Adrenal gland (tissue), 9 donors: ENCODE measurements at regions not wholly inside any gene's neighbourhood (a gene's known extent, or its start where the extent isn't known, plus 50 kb on each side); places are given as distances from the start of the nearest gene placed in this dataset.

Experiments used
- DNase-seq, 7 donors: peaks; one replicate each; pipeline ENCODE4 v3.0.0-alpha.2; 2019 to 2020
- H3K27ac ChIP-seq, 5 donors: fragments of 200-600 bp; sonication (generic) in 4 of 5; 1 replicate in 3 of 5; 2 replicates in 2 of 5; pipeline versions ENCODE4 v1.5.1 to v1.8.0; 2016 to 2020; ENCODE audit warnings: mild to moderate bottlenecking in 1 of 5
- H3K27me3 ChIP-seq: fragments of 200-600 bp; 2 replicates; pipeline ENCODE4 v1.8.0; 2021
- H3K36me3 ChIP-seq, 2 donors: fragments of 200-600 bp; replicated peaks in 1 of 2; 1 replicate in 1 of 2; 2 replicates in 1 of 2; pipeline versions ENCODE4 v1.5.1 to v1.8.0; 2018 to 2022
- H3K4me1 ChIP-seq, 2 donors: fragments of 200-600 bp; replicated peaks in 1 of 2; 1 replicate in 1 of 2; 2 replicates in 1 of 2; pipeline versions ENCODE4 v1.5.1 to v1.8.0; 2018 to 2021
- H3K4me3 ChIP-seq, 4 donors: fragments of 200-600 bp; sonication (generic) in 3 of 4; one replicate each; pipeline ENCODE4 v1.5.1; 2016 to 2018
- H3K9me3 ChIP-seq, 3 donors: fragments of 200-600 bp; sonication (generic) in 1 of 3; replicated peaks in 1 of 3; 1 replicate in 2 of 3; 2 replicates in 1 of 3; pipeline versions ENCODE4 v1.5.1 to v1.8.0; 2016 to 2021
- CTCF ChIP-seq, 6 experiments: fragments of 450-650 bp in 4 of 6; fragments of 200-600 bp in 2 of 6; sonication (generic) in 1 of 6; IDR thresholded peaks; 1 replicate in 5 of 6; 2 replicates in 1 of 6; pipeline versions ENCODE4 v1.5.1 to v1.8.0; 2016 to 2021; ENCODE audit warnings: antibody characterized with exemption in 6 of 6, mild to moderate bottlenecking in 2 of 6, moderate library complexity in 1 of 6
- POLR2A ChIP-seq, 2 donors: fragments of 450-650 bp; IDR thresholded peaks; one replicate each; pipeline ENCODE4 v1.6.1; 2017; ENCODE audit warnings: antibody characterized with exemption in 2 of 2, mild to moderate bottlenecking in 2 of 2, moderate library complexity in 1 of 2
- WGBS, 4 donors: extraction: QIAGEN DNeasy Blood & Tissue Kit in 2 of 4; methylation state at CpG; one replicate each; pipeline versions ENCODE4 v1.1.5 to v1.1.7; 2013 to 2017; 5-methylcytosine and 5-hydroxymethylcytosine counted together
- intact Hi-C, 2 donors: fragments of 100-400 bp; cut with DNase I; formaldehyde crosslinking; loops; one replicate each; pipeline versions ENCODE4 v1.14.1 to v1.15.0; 2022 to 2023
- donor health status: healthy with polysubstance abuse.
- donor health status: Bipolar disorder and iron deficiency.
- donor health status: DM: yes; HTN: yes; CAD: no.
- donor health status: DM: no; HTN: no; CAD: no.
- donor health status: DM: no; HTN: no; CAD: no.

GRCh38 chr7:153422291-153423209 is 629.6 kb upstream of the DPP6 start:
- intact Hi-C loops = no loop called here
- Histone ChIP-seq H3K4me1 (no peaks in the 10 kb centered on the region), H3K27me3 (no peaks in the 10 kb centered on the region), H3K27ac (no peak overlapping the region), H3K4me3 (no peak overlapping the region), H3K36me3 (no peaks in the 10 kb centered on the region), H3K9me3 (no peaks in the 10 kb centered on the region)
- DNase-seq = no peak
- WGBS, 4 donors = 55 to 70% (median 66%) methylated on average over 9 of the region's 9 CpGs
- TF ChIP-seq POLR2A (IDR thresholded peaks at IDR 0.05) (no peak), CTCF (IDR thresholded peaks at IDR 0.05) (no peak)

- intact Hi-C loops = no loop called here
- H3K36me3 ChIP-seq = no peaks in the 10 kb centered on the region
- H3K27me3 ChIP-seq = no peaks in the 10 kb centered on the region
- no peak overlapping the region for H3K27ac ChIP-seq
- no peaks in the 10 kb centered on the region for H3K9me3 ChIP-seq
- WGBS, 4 donors = 57 to 81% (median 70%) methylated on average over 2 of the region's 2 CpGs
- no peak overlapping the region for H3K4me3 ChIP-seq
- no peaks in the 10 kb centered on the region for H3K4me1 ChIP-seq
- TF ChIP-seq POLR2A (IDR thresholded peaks at IDR 0.05) (no peak), CTCF (IDR thresholded peaks at IDR 0.05) (no peak)
- DNase-seq = no peak
Observed at GRCh38 chr7:153423210-153423590, 629.0 kb upstream of the DPP6 start.

GRCh38 chr7:153430931-153431330 is 621.3 kb upstream of the DPP6 start:
- H3K4me1 ChIP-seq = no peaks in the 10 kb centered on the region
- no peak overlapping the region for H3K4me3 ChIP-seq
- no peak overlapping the region for H3K27ac ChIP-seq
- WGBS, 4 donors = 68 to 76% (median 70%) methylated on average over 5 of the region's 5 CpGs
- no peak for DNase-seq
- intact Hi-C loops = no loop called here
- H3K9me3 ChIP-seq = no peaks in the 10 kb centered on the region
- no peaks in the 10 kb centered on the region for H3K36me3 ChIP-seq
- TF ChIP-seq POLR2A (IDR thresholded peaks at IDR 0.05) = no peak
- TF ChIP-seq CTCF (IDR thresholded peaks at IDR 0.05) = no peak
- H3K27me3 ChIP-seq = no peaks in the 10 kb centered on the region

- WGBS, 4 donors = 25 to 36% (median 31%) methylated on average over 8 of the region's 8 CpGs
- intact Hi-C loops = no loop called here
- DNase-seq = no peak
- Histone ChIP-seq H3K4me3 (no peak overlapping the region), H3K4me1 (no peaks in the 10 kb centered on the region), H3K36me3 (no peaks in the 10 kb centered on the region), H3K27ac (no peak overlapping the region), H3K9me3 (no peaks in the 10 kb centered on the region), H3K27me3 (no peaks in the 10 kb centered on the region)
- no peak for TF ChIP-seq POLR2A (IDR thresholded peaks at IDR 0.05)
Observed at GRCh38 chr7:153432063-153432462, 620.1 kb upstream of the DPP6 start.

GRCh38 chr7:153433223-153433622 is 619.0 kb upstream of the DPP6 start:
- no peaks in the 10 kb centered on the region for H3K36me3 ChIP-seq
- no peaks in the 10 kb centered on the region for H3K27me3 ChIP-seq
- no peak overlapping the region for H3K27ac ChIP-seq
- 77 to 82% (median 81%) methylated on average over 8 of the region's 8 CpGs for whole genome bisulfite sequencing, 4 donors
- DNase-seq = no peak
- H3K4me1 ChIP-seq = no peaks in the 10 kb centered on the region
- no peaks in the 10 kb centered on the region for H3K9me3 ChIP-seq
- H3K4me3 ChIP-seq = no peak overlapping the region
- intact Hi-C loops = no loop called here
- TF ChIP-seq CTCF (IDR thresholded peaks at IDR 0.05) = no peak
- TF ChIP-seq POLR2A (IDR thresholded peaks at IDR 0.05) = no peak
